Ishikawa (cell line): ENCODE measurements at regions not wholly inside any gene's neighbourhood (a gene's known extent, or its start where the extent isn't known, plus 50 kb on each side); places are given as distances from the start of the nearest gene placed in this dataset.

Source experiments
- CEBPB ChIP-seq: IDR thresholded peaks from 2 replicates; pipeline ENCODE4 v1.6.1; 2012
- CREB1 ChIP-seq: IDR thresholded peaks from 2 replicates; pipeline ENCODE4 v1.6.1; 2012; ENCODE audit warnings: low read depth
- EGR1 ChIP-seq: IDR thresholded peaks from 2 replicates; pipeline ENCODE4 v1.6.1; 2012
- EP300 ChIP-seq: IDR thresholded peaks from 2 replicates; pipeline ENCODE4 v1.6.1; 2012; ENCODE audit warnings: borderline replicate concordance
- FOXM1 ChIP-seq: IDR thresholded peaks from 2 replicates; pipeline ENCODE4 v1.6.1; 2012; ENCODE audit warnings: low read depth, borderline replicate concordance
- MAX ChIP-seq: IDR thresholded peaks from 2 replicates; pipeline ENCODE4 v1.6.1; 2012
- NFIC ChIP-seq: IDR thresholded peaks from 2 replicates; pipeline ENCODE4 v1.6.1; 2012
- RAD21 ChIP-seq: IDR thresholded peaks from 2 replicates; pipeline ENCODE4 v1.6.1; 2012; ENCODE audit warnings: low read depth
- REST ChIP-seq: IDR thresholded peaks from 2 replicates; pipeline ENCODE4 v1.6.1; 2012; ENCODE audit warnings: low read depth, mild to moderate bottlenecking
- TAF1 ChIP-seq: IDR thresholded peaks from 2 replicates; pipeline ENCODE4 v1.6.1; 2012; ENCODE audit warnings: low read depth, mild to moderate bottlenecking
- TCF12 ChIP-seq: IDR thresholded peaks from 2 replicates; pipeline ENCODE4 v1.6.1; 2012; ENCODE audit warnings: low read depth
- TEAD4 ChIP-seq: IDR thresholded peaks from 2 replicates; pipeline ENCODE4 v1.6.1; 2012
- USF1 ChIP-seq: IDR thresholded peaks from 2 replicates; pipeline ENCODE4 v1.6.1; 2012
- YY1 ChIP-seq: IDR thresholded peaks from 2 replicates; pipeline ENCODE4 v1.6.1; 2012; ENCODE audit warnings: low read depth
- ZBTB7A ChIP-seq: IDR thresholded peaks from 2 replicates; pipeline ENCODE4 v1.6.1; 2012; ENCODE audit warnings: low read depth

- TF ChIP-seq TAF1 (no peak), USF1 (no peak), REST (no peak), TEAD4 (no peak), NFIC (no peak), EP300 (no peak), EGR1 (no peak), MAX (no peak), TCF12 (no peak), YY1 (no peak), CEBPB (no peak), RAD21 (no peak), FOXM1 (no peak), ZBTB7A (no peak), CREB1 (no peak)
Observed at GRCh38 chr13:81714513-81714912, 1373.6 kb upstream of the SPRY2 start.

DNA sequence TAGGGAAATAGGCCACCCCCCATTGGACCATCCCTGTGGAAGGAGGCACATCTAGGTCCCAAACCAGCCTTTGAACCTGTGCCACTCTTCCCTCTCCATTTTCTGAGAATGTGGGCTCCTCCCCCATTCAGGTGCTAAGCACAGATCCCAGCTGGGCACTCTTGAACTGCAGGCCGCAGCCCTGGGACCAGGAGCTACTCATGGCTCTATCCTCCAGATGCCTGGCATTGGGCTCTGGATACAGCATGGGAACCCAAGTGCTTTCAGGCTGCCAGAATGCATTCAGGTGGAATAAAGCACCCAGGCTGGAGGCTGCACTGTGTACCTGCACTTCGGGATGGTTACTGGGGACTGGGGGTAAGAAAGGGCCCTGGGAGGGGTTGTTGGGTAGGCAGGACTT is 1372.3 kb upstream of the SPRY2 start:
- TF ChIP-seq MAX (no peak), EGR1 (no peak), TEAD4 (no peak), CEBPB (no peak), FOXM1 (no peak), TCF12 (no peak), NFIC (no peak), REST (no peak), YY1 (no peak), EP300 (no peak), CREB1 (no peak), TAF1 (no peak), RAD21 (no peak), USF1 (no peak), ZBTB7A (no peak)

GRCh38 chr13:81697826-81698225 is 1356.9 kb upstream of the SPRY2 start:
- TF ChIP-seq CEBPB: no peak
- no peak for TF ChIP-seq USF1
- TF ChIP-seq EP300: no peak
- no peak for TF ChIP-seq RAD21

DNA sequence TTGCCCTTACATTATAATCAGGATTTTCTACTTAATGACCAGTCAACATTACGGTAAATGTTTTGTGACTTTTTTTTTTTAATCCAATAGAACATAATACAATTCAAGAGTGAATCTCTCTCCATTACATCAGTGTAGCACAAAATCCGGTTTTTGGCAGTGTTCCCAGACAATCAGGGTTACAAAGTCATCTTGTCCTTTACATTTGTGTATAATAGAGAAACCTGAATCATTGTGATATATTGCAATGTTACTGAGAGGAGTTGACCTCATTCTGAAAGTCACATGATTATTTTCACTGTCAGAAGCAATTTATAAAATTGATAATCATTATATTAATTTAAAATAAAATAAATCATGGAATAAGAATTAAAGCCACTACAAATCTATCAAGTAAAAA is 1346.0 kb upstream of the SPRY2 start:
- TF ChIP-seq FOXM1 (no peak), EP300 (no peak), NFIC (no peak), YY1 (no peak), TAF1 (no peak), ZBTB7A (no peak), EGR1 (no peak), CEBPB (no peak), CREB1 (no peak), MAX (no peak), USF1 (no peak), REST (no peak), TCF12 (no peak), TEAD4 (no peak)
